Colonic mucosa (tissue), 4 donors: ENCODE measurements at regions not wholly inside any gene's neighbourhood (a gene's known extent, or its start where the extent isn't known, plus 50 kb on each side); places are given as distances from the start of the nearest gene placed in this dataset.

Experiments
- DNase-seq: peaks from one replicate; pipeline ENCODE4 v3.0.0-alpha.2; 2020
- H3K27ac ChIP-seq: fragments of 200-600 bp; one replicate; pipeline ENCODE4 v1.8.0; 2021
- H3K27me3 ChIP-seq: fragments of 200-600 bp; one replicate; pipeline ENCODE4 v1.8.0; 2021
- H3K36me3 ChIP-seq: fragments of 200-600 bp; one replicate; pipeline ENCODE4 v1.8.0; 2021
- H3K4me1 ChIP-seq: fragments of 200-600 bp; one replicate; pipeline ENCODE4 v1.8.0; 2021; ENCODE audit warnings: mild to moderate bottlenecking
- H3K4me3 ChIP-seq: fragments of 200-600 bp; one replicate; pipeline ENCODE4 v1.8.0; 2021
- H3K9ac ChIP-seq, 2 donors: one replicate each; pipeline ENCODE4 v1.7.0; 2013; ENCODE audit warnings: control low read depth in 2 of 2, low read depth in 2 of 2, low read length in 2 of 2
- H3K9me3 ChIP-seq: fragments of 200-600 bp; one replicate; pipeline ENCODE4 v1.8.0; 2021
- CTCF ChIP-seq: fragments of 200-600 bp; IDR thresholded peaks from one replicate; pipeline ENCODE4 v1.8.0; 2022; ENCODE audit warnings: antibody characterized with exemption, mild to moderate bottlenecking
- intact Hi-C: fragments of 100-400 bp; cut with DNase I; formaldehyde crosslinking; loops from one replicate; pipeline ENCODE4 v1.14.1; 2022
- donor health status: healthy.
- donor health status: DM: no; HTN: no; CAD: no.
- donor health status: DM: no; HTN: no; CAD: no.

DNA sequence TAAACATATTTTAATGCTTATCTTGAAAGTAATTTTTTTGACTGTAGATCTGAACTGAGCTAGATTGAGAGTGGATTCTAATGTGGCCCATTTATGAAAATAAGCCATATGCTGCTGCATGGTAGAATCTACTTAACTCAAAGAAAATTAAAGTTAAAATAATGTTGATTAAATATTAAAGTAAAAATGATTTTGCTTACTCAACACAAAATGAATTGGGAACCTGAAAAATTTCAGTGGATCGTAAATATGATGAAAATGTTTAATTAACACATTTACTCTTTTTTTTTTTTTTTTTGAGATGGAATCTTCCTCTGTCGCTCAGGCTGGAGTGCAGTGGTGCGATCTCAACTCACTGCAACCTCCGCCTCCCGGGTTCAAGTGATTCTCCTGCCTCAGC lies 144.5 kb upstream of the HMGN3 start:
- intact Hi-C loops = no loop called here
- DNase-seq = no peak
- Histone ChIP-seq H3K36me3 (no peaks in the 10 kb centered on the region), H3K4me3 (no peak overlapping the region), H3K27me3 (no peaks in the 10 kb centered on the region), H3K4me1 (no peaks in the 10 kb centered on the region), H3K9ac (no peak overlapping the region), H3K9me3 (no peaks in the 10 kb centered on the region), H3K27ac (no peak overlapping the region)
- no peak for TF ChIP-seq CTCF

DNA sequence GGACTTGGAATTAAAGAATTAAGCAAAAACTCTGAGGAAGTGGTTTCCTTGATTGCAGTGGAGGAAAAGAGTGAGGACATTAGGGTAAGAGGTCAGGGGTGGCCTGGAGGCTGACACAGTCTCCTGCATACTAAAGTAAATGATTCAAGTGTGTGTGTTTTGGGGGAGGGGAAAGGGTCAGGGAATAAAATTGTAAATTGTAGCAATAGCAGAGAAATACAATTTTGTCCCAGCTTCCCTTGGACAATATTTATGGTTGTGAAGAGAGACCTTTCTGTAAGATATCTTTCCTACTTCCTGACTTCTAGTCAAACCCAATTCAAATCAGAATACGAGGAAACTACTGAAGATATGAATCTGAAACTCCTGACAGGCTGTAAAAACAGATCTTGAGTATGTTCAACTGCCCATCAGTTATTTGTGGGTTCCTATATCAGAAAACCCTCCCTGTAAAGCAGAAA lies 143.4 kb upstream of the HMGN3 start:
- no peak overlapping the region for H3K27ac ChIP-seq
- intact Hi-C loops = no loop called here
- no peak overlapping the region for H3K9ac ChIP-seq
- no peak overlapping the region for H3K4me3 ChIP-seq
- DNase-seq = no peak
- no peak for TF ChIP-seq CTCF
- H3K36me3 ChIP-seq = no peaks in the 10 kb centered on the region
- H3K9me3 ChIP-seq = no peaks in the 10 kb centered on the region
- no peaks in the 10 kb centered on the region for H3K27me3 ChIP-seq
- H3K4me1 ChIP-seq = no peaks in the 10 kb centered on the region

GRCh38 chr6:79377047-79377446 lies 142.6 kb upstream of the HMGN3 start:
- Histone ChIP-seq H3K36me3 (no peaks in the 10 kb centered on the region), H3K9me3 (no peaks in the 10 kb centered on the region), H3K9ac (no peak overlapping the region), H3K4me3 (no peak overlapping the region), H3K4me1 (no peaks in the 10 kb centered on the region), H3K27ac (no peak overlapping the region), H3K27me3 (no peaks in the 10 kb centered on the region)
- no peak for TF ChIP-seq CTCF
- no peak for DNase-seq
- intact Hi-C loops = no loop called here

DNA sequence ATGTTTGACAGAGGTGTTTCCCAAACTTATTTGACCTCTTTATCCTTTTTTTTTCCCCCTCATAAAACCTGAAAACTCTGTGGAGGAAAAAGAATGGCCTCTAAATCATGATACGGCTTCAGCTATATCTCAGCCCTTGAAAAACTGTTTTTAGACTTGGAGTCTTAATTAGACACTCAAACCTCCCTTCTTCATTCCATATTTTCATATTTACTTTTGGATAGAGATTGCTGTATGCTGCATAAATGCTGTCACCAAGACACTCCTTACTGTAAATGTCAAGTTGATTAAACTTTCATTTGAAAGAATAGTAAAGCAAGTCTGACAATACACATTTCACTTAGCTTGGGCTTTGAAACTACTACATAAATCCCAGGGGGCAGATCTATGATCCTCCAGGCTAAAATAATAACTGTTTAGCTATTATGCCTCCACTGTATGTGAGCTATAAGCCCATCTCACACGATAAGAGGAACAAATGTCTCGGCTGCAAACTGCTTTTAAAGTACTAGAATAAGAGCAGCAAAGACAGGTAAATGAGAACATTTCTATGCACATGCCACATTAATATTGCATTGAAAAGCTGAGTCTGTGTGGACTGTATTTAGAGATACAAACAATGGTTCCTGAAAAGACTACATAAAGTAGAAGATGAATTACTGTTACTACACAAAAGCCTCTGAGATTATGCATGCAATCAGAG lies 141.3 kb upstream of the HMGN3 start:
- no peak for DNase-seq
- no peak overlapping the region for H3K4me3 ChIP-seq
- H3K4me1 ChIP-seq = no peaks in the 10 kb centered on the region
- H3K27ac ChIP-seq = no peak overlapping the region
- H3K9me3 ChIP-seq = no peaks in the 10 kb centered on the region
- intact Hi-C loops = no loop called here
- H3K36me3 ChIP-seq = no peaks in the 10 kb centered on the region
- no peak for TF ChIP-seq CTCF
- H3K27me3 ChIP-seq = no peaks in the 10 kb centered on the region
- H3K9ac ChIP-seq = no peak overlapping the region

DNA sequence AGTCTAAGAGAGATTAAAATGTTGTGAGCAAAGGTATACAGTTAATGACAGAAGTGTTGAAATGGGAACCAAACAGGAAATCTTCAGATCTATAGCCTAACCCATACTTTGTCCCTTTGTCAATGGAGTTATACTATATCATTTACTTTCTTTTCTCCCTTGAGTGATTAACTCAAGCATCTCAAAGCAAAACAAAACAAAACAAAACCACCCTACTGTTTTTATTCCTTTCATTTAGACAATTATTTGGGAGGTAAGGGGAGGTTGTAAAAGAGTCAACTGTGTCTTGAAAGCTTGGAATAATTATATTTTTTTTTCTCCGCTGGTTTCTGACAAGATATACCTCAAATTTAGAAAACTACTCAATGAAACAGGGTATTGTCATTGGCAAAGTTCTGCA lies 139.8 kb upstream of the HMGN3 start:
- no peaks in the 10 kb centered on the region for H3K27me3 ChIP-seq
- no peaks in the 10 kb centered on the region for H3K36me3 ChIP-seq
- no peak for TF ChIP-seq CTCF
- H3K4me3 ChIP-seq = no peak overlapping the region
- no peak overlapping the region for H3K9ac ChIP-seq
- H3K9me3 ChIP-seq = no peaks in the 10 kb centered on the region
- H3K27ac ChIP-seq = no peak overlapping the region
- intact Hi-C loops = no loop called here
- no peaks in the 10 kb centered on the region for H3K4me1 ChIP-seq
- DNase-seq = no peak
